HG03439 (cell line): ENCODE measurements at regions not wholly inside any gene's neighbourhood (a gene's known extent, or its start where the extent isn't known, plus 50 kb on each side); places are given as distances from the start of the nearest gene placed in this dataset.
"Not testable (repeated sequence)": the region's sequence is repeated elsewhere in the genome, so short reads cannot be mapped to it uniquely, and the experiment has no call there.

ENCODE experiments used
- ATAC-seq: cut with Tn5 transposase; IDR thresholded peaks from one replicate; pipeline ENCODE4 v1.9.1; 2021; ENCODE audit warnings: mild to moderate bottlenecking, moderate library complexity; ENCODE audit not compliant: unreplicated experiment

GRCh38 chr14:96682401-96682800, 114.8 kb upstream of the VRK1 start:
- no peak for ATAC-seq

GRCh38 chr14:96683562-96684289, 113.5 kb upstream of the VRK1 start:
- no peak for ATAC-seq

GRCh38 chr14:96686126-96686525, 111.1 kb upstream of the VRK1 start:
- no peak for ATAC-seq

GRCh38 chr14:96688629-96689028, 108.6 kb upstream of the VRK1 start:
- ATAC-seq, result no peak

GRCh38 chr14:96690713-96691383, 106.3 kb upstream of the VRK1 start:
- ATAC-seq, result no peak

GRCh38 chr14:96693252-96693820, 103.8 kb upstream of the VRK1 start:
- no peak for ATAC-seq

- ATAC-seq, result no peak
Observed at GRCh38 chr14:96693987-96694386, 103.2 kb upstream of the VRK1 start.

GRCh38 chr14:96698960-96699539, 98.1 kb upstream of the VRK1 start:
- peak; percentile 76 for ATAC-seq

GRCh38 chr14:96699666-96700065, 97.5 kb upstream of the VRK1 start:
- ATAC-seq, result no peak

- ATAC-seq, result no peak
Observed at GRCh38 chr14:96702831-96703230, 94.4 kb upstream of the VRK1 start.

GRCh38 chr14:96705422-96706092, 91.6 kb upstream of the VRK1 start:
- no peak for ATAC-seq

- ATAC-seq, result no peak
Observed at GRCh38 chr14:96706893-96707292, 90.3 kb upstream of the VRK1 start.

GRCh38 chr14:96710060-96710666, 87.0 kb upstream of the VRK1 start:
- ATAC-seq, result no peak

- ATAC-seq, result no peak
Observed at GRCh38 chr14:96711559-96712267, 85.5 kb upstream of the VRK1 start.

- ATAC-seq, result no peak
Observed at GRCh38 chr14:96713426-96713825, 83.8 kb upstream of the VRK1 start.

GRCh38 chr14:96714537-96714936, 82.6 kb upstream of the VRK1 start:
- ATAC-seq, result not testable (repeated sequence)

- ATAC-seq, result no peak
Observed at GRCh38 chr14:96717116-96717515, 80.1 kb upstream of the VRK1 start.

GRCh38 chr14:96718407-96718806, 78.8 kb upstream of the VRK1 start:
- no peak for ATAC-seq

GRCh38 chr14:96720702-96721101, 76.5 kb upstream of the VRK1 start:
- ATAC-seq, result not testable (repeated sequence)

GRCh38 chr14:96722736-96723135, 74.4 kb upstream of the VRK1 start:
- ATAC-seq, result no peak
